ENCODE measurements at regions not wholly inside any gene's neighbourhood (a gene's known extent, or its start where the extent isn't known, plus 50 kb on each side); places are given as distances from the start of the nearest gene placed in this dataset.
A peak's percentile ranks its signal among the peaks of the same experiment; 100 is the strongest.
"Not testable (repeated sequence)": the region's sequence is repeated elsewhere in the genome, so short reads cannot be mapped to it uniquely, and the experiment has no call there.

- DNase-seq: no peak
These were observed 211.1 kb upstream of the XIST start for GRCh38 chrX:74063426-74064155.

GRCh38 chrX:74061879-74062278 lies 209.4 kb upstream of the XIST start:
- no peak for DNase-seq

GRCh38 chrX:74049126-74049525 lies 196.6 kb upstream of the XIST start:
- DNase-seq: no peak

- DNase-seq: not testable (repeated sequence)
These were observed 181.6 kb upstream of the XIST start for GRCh38 chrX:74034066-74034465.

GRCh38 chrX:74031527-74031926 lies 179.0 kb upstream of the XIST start:
- not testable (repeated sequence) for DNase-seq

- DNase-seq: not testable (repeated sequence)
These were observed 178.3 kb upstream of the XIST start for GRCh38 chrX:74030766-74031165.

- DNase-seq: not testable (repeated sequence)
These were observed 172.6 kb upstream of the XIST start for GRCh38 chrX:74025145-74025544.

- no peak for DNase-seq
These were observed 170.7 kb upstream of the XIST start for GRCh38 chrX:74023203-74023602.

- DNase-seq: no peak
These were observed 165.7 kb upstream of the XIST start for GRCh38 chrX:74018253-74018652.

- peak; percentile 79 for DNase-seq
These were observed 163.0 kb upstream of the XIST start for GRCh38 chrX:74015379-74016019.

GRCh38 chrX:74009041-74009440 lies 156.5 kb upstream of the XIST start:
- no peak for DNase-seq

GRCh38 chrX:73992019-73992418 lies 139.5 kb upstream of the XIST start:
- DNase-seq: no peak

GRCh38 chrX:73987166-73987565 lies 134.7 kb upstream of the XIST start:
- DNase-seq: no peak

- DNase-seq: no peak
These were observed 127.1 kb upstream of the XIST start for GRCh38 chrX:73979551-73980131.

- DNase-seq: no peak
These were observed 125.1 kb upstream of the XIST start for GRCh38 chrX:73977542-73978169.

GRCh38 chrX:73967461-73967860 lies 114.9 kb upstream of the XIST start:
- not testable (repeated sequence) for DNase-seq

GRCh38 chrX:73965833-73966232 lies 113.3 kb upstream of the XIST start:
- no peak for DNase-seq

- no peak for DNase-seq
These were observed 112.1 kb upstream of the XIST start for GRCh38 chrX:73964579-73964978.

- DNase-seq: no peak
These were observed 111.2 kb upstream of the XIST start for GRCh38 chrX:73963682-73964081.

GRCh38 chrX:73962948-73963347 lies 110.4 kb upstream of the XIST start:
- no peak for DNase-seq

- not testable (repeated sequence) for DNase-seq
These were observed 109.4 kb upstream of the XIST start for GRCh38 chrX:73961867-73962266.

GRCh38 chrX:73944563-73944908 lies 92.0 kb upstream of the XIST start:
- no peak for DNase-seq

GRCh38 chrX:73943693-73944562 lies 91.4 kb upstream of the XIST start:
- DNase-seq: peak; percentile 91
